GM19452 (cell line): ENCODE measurements at regions not wholly inside any gene's neighbourhood (a gene's known extent, or its start where the extent isn't known, plus 50 kb on each side); places are given as distances from the start of the nearest gene placed in this dataset.
"Not testable (repeated sequence)": the region's sequence is repeated elsewhere in the genome, so short reads cannot be mapped to it uniquely, and the experiment has no call there.

ENCODE experiments used
- ATAC-seq: cut with Tn5 transposase; IDR thresholded peaks from one replicate; pipeline ENCODE4 v1.9.1; 2021; ENCODE audit not compliant: unreplicated experiment

DNA sequence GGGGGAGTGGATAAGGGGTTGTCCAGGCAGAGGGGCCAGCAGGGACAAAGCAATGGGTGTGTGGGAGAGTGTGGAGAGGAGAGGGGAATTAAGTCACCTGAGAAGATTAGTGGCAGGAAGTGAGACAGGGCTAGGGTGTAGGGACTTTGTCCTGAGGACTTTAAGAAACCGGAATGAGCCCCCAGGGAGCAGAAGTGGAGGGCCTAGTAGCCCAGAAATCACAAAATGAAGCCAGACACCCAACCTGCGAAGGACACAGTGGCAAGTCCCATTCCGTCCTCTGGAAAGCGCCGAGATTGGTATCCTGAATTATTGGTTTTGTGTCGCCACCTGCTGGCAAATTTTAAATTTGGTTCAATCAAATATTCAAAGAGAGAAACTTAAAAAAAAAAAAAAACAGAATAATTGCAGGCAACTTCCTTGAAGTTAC, 78.0 kb upstream of the SLC25A36 start:
- ATAC-seq, result peak; percentile 59

DNA sequence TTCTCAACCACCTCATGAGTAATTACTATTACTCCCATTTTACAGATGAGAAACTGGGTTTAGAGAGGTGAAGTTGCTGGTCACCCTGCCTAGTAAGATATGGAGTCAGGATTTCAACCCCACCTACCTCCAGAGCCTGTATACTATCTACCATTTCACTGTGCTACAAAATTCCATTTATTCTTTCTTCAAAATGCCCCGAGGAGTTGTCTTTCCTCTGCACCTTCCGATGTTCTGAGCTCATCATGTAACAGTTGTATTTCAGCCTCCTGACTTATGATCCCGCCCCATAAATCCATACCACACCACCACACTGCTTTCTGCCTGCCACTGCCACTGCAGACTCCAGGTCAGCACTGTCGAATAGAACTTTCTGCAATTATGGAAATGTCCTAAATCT, 71.3 kb upstream of the SLC25A36 start:
- ATAC-seq, result no peak

DNA sequence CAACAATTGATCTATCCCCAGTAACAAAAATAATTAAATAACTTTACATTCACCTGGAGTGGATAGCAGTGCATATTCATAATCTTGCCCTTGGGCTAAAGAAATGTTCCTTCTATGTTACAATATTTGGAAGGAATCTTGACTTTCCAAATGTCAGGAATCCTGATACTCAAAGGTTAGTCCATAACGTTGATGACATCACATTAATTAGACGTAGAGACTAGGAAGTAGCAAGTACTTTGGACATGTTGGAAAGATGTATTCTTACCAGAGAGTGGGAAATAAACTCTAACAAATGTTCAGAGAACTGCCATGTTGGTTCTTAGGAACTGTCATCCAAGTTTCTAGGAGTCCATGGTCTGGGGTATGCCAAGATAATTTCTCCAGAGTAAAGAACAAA, 70.6 kb upstream of the SLC25A36 start:
- no peak for ATAC-seq

DNA sequence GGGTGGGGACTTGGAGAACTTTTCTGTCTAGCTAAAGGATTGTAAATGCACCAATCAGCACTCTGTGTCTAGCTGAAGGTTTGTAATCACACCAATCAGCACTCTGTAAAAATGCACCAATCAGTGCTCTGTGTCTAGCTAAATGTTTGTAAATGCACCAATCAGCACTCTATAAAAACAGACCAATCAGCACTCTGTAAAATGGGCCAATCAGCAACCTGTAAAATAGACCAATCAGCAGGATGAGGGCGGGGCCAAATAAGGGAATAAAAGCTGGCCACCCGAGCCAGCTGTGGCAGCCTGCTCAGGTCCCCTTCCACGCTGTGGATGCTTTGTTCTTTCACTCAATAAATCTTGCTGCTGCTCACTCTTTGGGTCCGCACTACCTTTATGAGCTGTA, 69.5 kb upstream of the SLC25A36 start:
- not testable (repeated sequence) for ATAC-seq

DNA sequence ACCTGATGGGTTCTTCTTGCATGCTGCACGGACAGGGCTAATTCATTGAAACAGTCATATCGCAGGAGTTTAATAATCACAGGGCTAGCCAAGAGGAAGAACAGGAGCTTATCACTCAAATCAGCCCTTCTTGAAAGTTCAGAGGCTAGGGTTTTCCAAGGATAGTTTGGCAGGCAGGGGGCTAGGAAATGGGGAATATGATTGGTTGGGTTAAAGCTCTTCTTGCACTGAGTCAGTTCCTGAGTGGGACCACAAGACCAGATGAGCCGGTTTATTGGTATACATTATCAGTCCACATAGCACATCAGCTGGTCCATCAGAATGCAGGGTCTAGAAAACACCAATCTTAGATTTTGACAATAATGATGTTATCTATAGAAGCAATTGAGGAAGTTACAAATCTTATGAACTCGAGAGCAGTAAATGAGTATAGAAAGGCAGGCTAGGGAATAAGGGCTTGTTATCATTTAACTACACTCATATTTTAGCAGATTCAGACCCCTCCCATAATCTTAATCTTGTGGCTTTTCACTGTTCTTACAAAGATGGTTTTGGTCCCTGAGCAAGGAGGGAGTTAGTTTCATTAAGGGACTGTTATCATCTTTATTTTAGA, 58.1 kb upstream of the SLC25A36 start:
- ATAC-seq, result no peak

DNA sequence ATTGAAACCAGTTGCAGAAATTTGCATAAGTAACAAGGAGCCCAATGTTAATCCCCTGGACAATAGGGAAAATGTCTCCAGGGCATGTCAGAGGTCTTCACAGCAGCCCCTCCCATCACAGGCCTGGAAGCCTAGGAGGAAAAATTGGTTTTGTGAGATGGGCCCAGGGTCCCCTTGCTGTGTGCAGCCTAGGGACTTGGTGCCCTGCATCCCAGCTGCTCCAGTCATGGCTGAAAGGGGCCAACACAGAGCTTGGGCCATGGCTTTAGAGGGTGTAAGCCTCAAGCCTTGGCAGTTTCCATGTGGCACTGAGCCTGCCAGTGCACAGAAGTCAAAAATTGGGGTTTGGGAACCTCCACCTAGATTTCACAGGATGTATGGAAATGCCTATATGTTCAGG, 55.9 kb upstream of the SLC25A36 start:
- not testable (repeated sequence) for ATAC-seq
